NB4 (cell line): ENCODE measurements at regions not wholly inside any gene's neighbourhood (a gene's known extent, or its start where the extent isn't known, plus 50 kb on each side); places are given as distances from the start of the nearest gene placed in this dataset.

ENCODE experiments used
- CTCF ChIP-seq: IDR thresholded peaks from one replicate; pipeline ENCODE4 v1.5.1; 2012; ENCODE audit warnings: low read depth, low read length
- POLR2A ChIP-seq: IDR thresholded peaks from 2 replicates; pipeline ENCODE4 v1.6.1; 2011; ENCODE audit warnings: mild to moderate bottlenecking; ENCODE audit not compliant: insufficient read length; ENCODE audit errors: extremely low read depth

DNA sequence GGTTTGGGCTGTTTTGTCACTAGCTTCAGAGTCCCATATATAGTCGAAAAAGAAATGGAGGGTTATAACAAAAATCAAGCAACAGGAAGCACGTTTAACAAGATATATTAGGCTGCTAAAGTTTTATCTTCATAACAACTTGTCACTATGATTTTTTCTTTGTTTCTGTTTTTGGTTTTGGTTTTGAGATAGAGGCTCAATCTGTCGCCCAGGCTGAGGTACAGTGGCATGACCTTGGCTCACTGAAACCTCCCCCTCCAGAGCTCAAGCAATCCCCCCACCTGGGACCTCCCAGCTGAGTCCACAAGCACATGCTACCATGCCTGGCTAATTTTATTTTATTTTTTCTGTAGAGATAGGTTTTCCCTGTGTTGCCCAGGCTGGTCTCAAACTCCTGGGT lies 2664.4 kb downstream of the ARAP2 start:
- no peak for TF ChIP-seq POLR2A
- no peak for TF ChIP-seq CTCF
